ENCODE measurements at regions not wholly inside any gene's neighbourhood (a gene's known extent, or its start where the extent isn't known, plus 50 kb on each side); places are given as distances from the start of the nearest gene placed in this dataset.
"Not testable (repeated sequence)": the region's sequence is repeated elsewhere in the genome, so short reads cannot be mapped to it uniquely, and the experiment has no call there.

- DNase-seq (ENCODE audit: low spot score): no peak
Observed at GRCh38 chrX:109878236-109878635, 124.7 kb upstream of the TMEM164 start.

GRCh38 chrX:109879991-109880390 lies 122.9 kb upstream of the TMEM164 start:
- no peak for DNase-seq (ENCODE audit: low spot score)

- peak; percentile 4 for DNase-seq (ENCODE audit: low spot score)
Observed at GRCh38 chrX:109880629-109881028, 122.3 kb upstream of the TMEM164 start.

- DNase-seq (ENCODE audit: low spot score): peak; percentile 27
Observed at GRCh38 chrX:109886122-109886761, 116.7 kb upstream of the TMEM164 start.

- peak; percentile 25 for DNase-seq (ENCODE audit: low spot score)
Observed at GRCh38 chrX:109889289-109890006, 113.5 kb upstream of the TMEM164 start.

GRCh38 chrX:109890300-109890699 lies 112.6 kb upstream of the TMEM164 start:
- DNase-seq (ENCODE audit: low spot score): no peak

- peak; percentile 47 for DNase-seq (ENCODE audit: low spot score)
Observed at GRCh38 chrX:109890910-109891502, 111.9 kb upstream of the TMEM164 start.

GRCh38 chrX:109896024-109896423 lies 106.9 kb upstream of the TMEM164 start:
- not testable (repeated sequence) for DNase-seq (ENCODE audit: low spot score)

GRCh38 chrX:109902665-109903064 lies 100.2 kb upstream of the TMEM164 start:
- DNase-seq (ENCODE audit: low spot score): no peak

- no peak for DNase-seq (ENCODE audit: low spot score)
Observed at GRCh38 chrX:109911046-109911445, 91.9 kb upstream of the TMEM164 start.

GRCh38 chrX:109912993-109913392 lies 89.9 kb upstream of the TMEM164 start:
- not testable (repeated sequence) for DNase-seq (ENCODE audit: low spot score)

- DNase-seq (ENCODE audit: low spot score): no peak
Observed at GRCh38 chrX:109914114-109914849, 88.6 kb upstream of the TMEM164 start.

GRCh38 chrX:109918753-109919152 lies 84.2 kb upstream of the TMEM164 start:
- no peak for DNase-seq (ENCODE audit: low spot score)

GRCh38 chrX:109920325-109920724 lies 82.6 kb upstream of the TMEM164 start:
- DNase-seq (ENCODE audit: low spot score): no peak

GRCh38 chrX:109920868-109921267 lies 82.0 kb upstream of the TMEM164 start:
- no peak for DNase-seq (ENCODE audit: low spot score)

GRCh38 chrX:109922190-109922589 lies 80.7 kb upstream of the TMEM164 start:
- DNase-seq (ENCODE audit: low spot score): no peak

- DNase-seq (ENCODE audit: low spot score): not testable (repeated sequence)
Observed at GRCh38 chrX:109925003-109925402, 77.9 kb upstream of the TMEM164 start.

- no peak for DNase-seq (ENCODE audit: low spot score)
Observed at GRCh38 chrX:109925656-109926055, 77.3 kb upstream of the TMEM164 start.

GRCh38 chrX:109926118-109926517 lies 76.8 kb upstream of the TMEM164 start:
- no peak for DNase-seq (ENCODE audit: low spot score)

GRCh38 chrX:109926743-109927662 lies 75.9 kb upstream of the TMEM164 start:
- DNase-seq (ENCODE audit: low spot score): no peak

GRCh38 chrX:109927663-109928273 lies 75.1 kb upstream of the TMEM164 start:
- DNase-seq (ENCODE audit: low spot score): no peak
